Uterus (tissue), 2 donors: ENCODE measurements at regions not wholly inside any gene's neighbourhood (a gene's known extent, or its start where the extent isn't known, plus 50 kb on each side); places are given as distances from the start of the nearest gene placed in this dataset.

Source experiments
- CTCF ChIP-seq, 4 experiments: fragments of 200-600 bp in 2 of 4; fragments of 450-650 bp in 2 of 4; sonication (generic) in 2 of 4; IDR thresholded peaks; one replicate each; pipeline ENCODE4 v1.5.1; 2016 to 2019; ENCODE audit warnings: antibody characterized with exemption in 4 of 4, mild to moderate bottlenecking in 2 of 4, moderate library complexity in 1 of 4
- POLR2A ChIP-seq, 2 donors: fragments of 450-650 bp; IDR thresholded peaks; one replicate each; pipeline ENCODE4 v1.6.1; 2016; ENCODE audit warnings: antibody characterized with exemption in 2 of 2, mild to moderate bottlenecking in 1 of 2, moderate library complexity in 1 of 2

DNA sequence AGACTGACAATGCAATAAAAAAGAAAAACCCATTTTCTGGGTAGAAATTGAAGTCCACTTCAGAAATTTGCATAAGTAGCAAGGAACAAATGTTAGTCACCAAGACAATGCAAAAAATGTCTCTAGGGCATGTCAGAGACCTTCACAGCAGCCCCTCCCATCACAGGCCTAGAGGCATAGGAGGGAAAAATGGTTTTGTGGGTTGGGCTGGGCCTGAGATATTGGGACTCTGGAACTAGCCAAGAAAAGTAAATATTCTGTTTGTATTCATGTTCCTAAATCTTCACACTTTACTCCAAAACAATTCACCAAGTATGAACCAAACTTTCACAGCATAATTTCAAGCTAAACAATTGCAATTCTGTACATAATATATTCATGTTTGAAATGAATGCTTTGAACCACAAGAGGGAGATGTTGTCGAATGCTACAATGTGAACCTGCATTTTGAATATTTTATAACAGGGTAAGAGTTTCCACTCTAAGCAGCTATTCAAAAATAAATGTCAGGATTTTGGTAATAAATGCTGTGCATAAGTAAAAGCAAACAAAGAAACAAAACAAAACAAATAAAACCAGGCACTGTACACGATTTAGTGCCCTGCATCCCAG lies 429.2 kb downstream of the OTOL1 start:
- TF ChIP-seq CTCF (IDR thresholded peaks at IDR 0.05): no peak
- no peak for TF ChIP-seq POLR2A (IDR thresholded peaks at IDR 0.05)
